ENCODE measurements at regions not wholly inside any gene's neighbourhood (a gene's known extent, or its start where the extent isn't known, plus 50 kb on each side); places are given as distances from the start of the nearest gene placed in this dataset.

DNA sequence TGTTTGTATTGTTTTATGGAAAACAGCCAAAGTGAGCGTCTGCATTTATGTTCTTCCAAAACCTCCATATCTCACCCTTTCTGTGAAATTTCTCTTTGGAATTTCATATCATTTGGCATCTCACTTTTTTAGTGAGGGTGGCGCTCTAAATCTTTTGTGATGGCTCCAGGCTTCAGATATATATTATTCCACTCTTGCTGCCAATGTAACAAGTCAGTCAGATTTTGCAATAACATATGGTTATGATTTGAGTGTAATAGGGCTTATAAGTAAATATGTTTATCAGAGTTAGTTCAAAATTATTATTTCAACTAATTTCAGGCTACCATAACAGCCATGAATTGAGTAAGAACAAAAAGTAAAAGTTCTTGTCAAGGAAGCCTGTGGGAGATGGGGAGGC is 314.7 kb downstream of the PDGFC start (continued):
- TF ChIP-seq RFX5 (IDR thresholded peaks at IDR 0.05) (no peak), BHLHE40 (IDR thresholded peaks at IDR 0.05; ENCODE audit: low read depth, low read length) (no peak)
- TF ChIP-seq, protein P1, sequence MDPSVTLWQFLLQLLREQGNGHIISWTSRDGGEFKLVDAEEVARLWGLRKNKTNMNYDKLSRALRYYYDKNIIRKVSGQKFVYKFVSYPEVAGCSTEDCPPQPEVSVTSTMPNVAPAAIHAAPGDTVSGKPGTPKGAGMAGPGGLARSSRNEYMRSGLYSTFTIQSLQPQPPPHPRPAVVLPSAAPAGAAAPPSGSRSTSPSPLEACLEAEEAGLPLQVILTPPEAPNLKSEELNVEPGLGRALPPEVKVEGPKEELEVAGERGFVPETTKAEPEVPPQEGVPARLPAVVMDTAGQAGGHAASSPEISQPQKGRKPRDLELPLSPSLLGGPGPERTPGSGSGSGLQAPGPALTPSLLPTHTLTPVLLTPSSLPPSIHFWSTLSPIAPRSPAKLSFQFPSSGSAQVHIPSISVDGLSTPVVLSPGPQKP (IDR thresholded peaks at IDR 0.05; ENCODE audit: low read depth, low read length) = no peak

DNA sequence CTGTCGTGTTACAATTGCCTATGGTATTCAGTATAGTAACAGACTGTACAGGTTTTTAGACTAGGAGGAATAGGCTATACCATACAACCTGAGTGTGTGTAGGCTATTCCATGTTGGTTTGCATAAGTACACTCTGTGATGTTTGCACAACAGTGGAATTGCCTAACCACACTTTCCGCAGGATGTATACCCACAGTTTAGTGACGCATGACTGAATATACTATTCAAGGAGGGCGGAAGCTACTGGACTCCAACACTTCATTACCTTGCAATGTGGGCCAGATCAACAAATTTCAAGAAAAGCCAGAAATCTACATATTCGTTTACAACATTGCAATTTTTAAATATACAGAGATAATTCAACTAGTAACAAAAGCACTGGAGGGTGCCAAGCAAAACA is 317.2 kb downstream of the PDGFC start:
- POLR2A ChIA-PET = no interaction called here
- WGBS (ENCODE audit: missing lambda C conversion rate) = 77% methylated on average over 5 of the region's 5 CpGs
- TF ChIP-seq ZFP36 (IDR thresholded peaks at IDR 0.05; ENCODE audit: borderline replicate concordance, partially characterized antibody) (no peak), JUNB (IDR thresholded peaks at IDR 0.05) (no peak), SMC3 (IDR thresholded peaks at IDR 0.05) (no peak), BHLHE40 (IDR thresholded peaks at IDR 0.05; ENCODE audit: low read depth, low read length) (no peak), RFX5 (IDR thresholded peaks at IDR 0.05) (no peak), HEYL (CRISPR knock-in tag; IDR thresholded peaks at IDR 0.05) (no peak), ESRRA (IDR thresholded peaks at IDR 0.05; ENCODE audit: borderline replicate concordance, low read length) (no peak), ZSCAN20 (CRISPR knock-in tag; IDR thresholded peaks at IDR 0.05) (no peak), CBX2 (IDR thresholded peaks at IDR 0.05; ENCODE audit: borderline replicate concordance, low read depth) (no peak), EHMT2 (IDR thresholded peaks at IDR 0.05; ENCODE audit: low read depth) (no peak), MAZ (IDR thresholded peaks at IDR 0.05; ENCODE audit: borderline replicate concordance, low read depth, low read length) (no peak)
- TF ChIP-seq, protein P2, sequence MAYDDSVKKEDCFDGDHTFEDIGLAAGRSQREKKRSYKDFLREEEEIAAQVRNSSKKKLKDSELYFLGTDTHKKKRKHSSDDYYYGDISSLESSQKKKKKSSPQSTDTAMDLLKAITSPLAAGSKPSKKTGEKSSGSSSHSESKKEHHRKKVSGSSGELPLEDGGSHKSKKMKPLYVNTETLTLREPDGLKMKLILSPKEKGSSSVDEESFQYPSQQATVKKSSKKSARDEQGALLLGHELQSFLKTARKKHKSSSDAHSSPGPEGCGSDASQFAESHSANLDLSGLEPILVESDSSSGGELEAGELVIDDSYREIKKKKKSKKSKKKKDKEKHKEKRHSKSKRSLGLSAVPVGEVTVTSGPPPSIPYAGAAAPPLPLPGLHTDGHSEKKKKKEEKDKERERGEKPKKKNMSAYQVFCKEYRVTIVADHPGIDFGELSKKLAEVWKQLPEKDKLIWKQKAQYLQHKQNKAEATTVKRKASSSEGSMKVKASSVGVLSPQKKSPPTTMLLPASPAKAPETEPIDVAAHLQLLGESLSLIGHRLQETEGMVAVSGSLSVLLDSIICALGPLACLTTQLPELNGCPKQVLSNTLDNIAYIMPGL (CRISPR knock-in tag; IDR thresholded peaks at IDR 0.05; ENCODE audit: borderline replicate concordance) = no peak
- TF ChIP-seq, protein P3, sequence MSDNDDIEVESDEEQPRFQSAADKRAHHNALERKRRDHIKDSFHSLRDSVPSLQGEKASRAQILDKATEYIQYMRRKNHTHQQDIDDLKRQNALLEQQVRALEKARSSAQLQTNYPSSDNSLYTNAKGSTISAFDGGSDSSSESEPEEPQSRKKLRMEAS (IDR thresholded peaks at IDR 0.05) = no peak
- TF ChIP-seq, protein P4, sequence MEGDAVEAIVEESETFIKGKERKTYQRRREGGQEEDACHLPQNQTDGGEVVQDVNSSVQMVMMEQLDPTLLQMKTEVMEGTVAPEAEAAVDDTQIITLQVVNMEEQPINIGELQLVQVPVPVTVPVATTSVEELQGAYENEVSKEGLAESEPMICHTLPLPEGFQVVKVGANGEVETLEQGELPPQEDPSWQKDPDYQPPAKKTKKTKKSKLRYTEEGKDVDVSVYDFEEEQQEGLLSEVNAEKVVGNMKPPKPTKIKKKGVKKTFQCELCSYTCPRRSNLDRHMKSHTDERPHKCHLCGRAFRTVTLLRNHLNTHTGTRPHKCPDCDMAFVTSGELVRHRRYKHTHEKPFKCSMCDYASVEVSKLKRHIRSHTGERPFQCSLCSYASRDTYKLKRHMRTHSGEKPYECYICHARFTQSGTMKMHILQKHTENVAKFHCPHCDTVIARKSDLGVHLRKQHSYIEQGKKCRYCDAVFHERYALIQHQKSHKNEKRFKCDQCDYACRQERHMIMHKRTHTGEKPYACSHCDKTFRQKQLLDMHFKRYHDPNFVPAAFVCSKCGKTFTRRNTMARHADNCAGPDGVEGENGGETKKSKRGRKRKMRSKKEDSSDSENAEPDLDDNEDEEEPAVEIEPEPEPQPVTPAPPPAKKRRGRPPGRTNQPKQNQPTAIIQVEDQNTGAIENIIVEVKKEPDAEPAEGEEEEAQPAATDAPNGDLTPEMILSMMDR (IDR thresholded peaks at IDR 0.05) = no peak
- TF ChIP-seq, protein P5, sequence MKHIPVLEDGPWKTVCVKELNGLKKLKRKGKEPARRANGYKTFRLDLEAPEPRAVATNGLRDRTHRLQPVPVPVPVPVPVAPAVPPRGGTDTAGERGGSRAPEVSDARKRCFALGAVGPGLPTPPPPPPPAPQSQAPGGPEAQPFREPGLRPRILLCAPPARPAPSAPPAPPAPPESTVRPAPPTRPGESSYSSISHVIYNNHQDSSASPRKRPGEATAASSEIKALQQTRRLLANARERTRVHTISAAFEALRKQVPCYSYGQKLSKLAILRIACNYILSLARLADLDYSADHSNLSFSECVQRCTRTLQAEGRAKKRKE (CRISPR knock-in tag; IDR thresholded peaks at IDR 0.05; ENCODE audit: low read depth) = no peak
- Histone ChIP-seq H3K9me3 (no peaks in the 10 kb centered on the region), H3K27ac (no peak overlapping the region), H3K4me1 (no peaks in the 10 kb centered on the region), H3K4me2 (no peak overlapping the region), H3K4me3 (no peak overlapping the region)
- no peak for FAIRE-seq
- ATAC-seq = no peak
- no peak for DNase-seq (ENCODE audit: low read depth in 1 of 2, low spot score in 1 of 2)
- CTCF ChIA-PET = no interaction called here

DNA sequence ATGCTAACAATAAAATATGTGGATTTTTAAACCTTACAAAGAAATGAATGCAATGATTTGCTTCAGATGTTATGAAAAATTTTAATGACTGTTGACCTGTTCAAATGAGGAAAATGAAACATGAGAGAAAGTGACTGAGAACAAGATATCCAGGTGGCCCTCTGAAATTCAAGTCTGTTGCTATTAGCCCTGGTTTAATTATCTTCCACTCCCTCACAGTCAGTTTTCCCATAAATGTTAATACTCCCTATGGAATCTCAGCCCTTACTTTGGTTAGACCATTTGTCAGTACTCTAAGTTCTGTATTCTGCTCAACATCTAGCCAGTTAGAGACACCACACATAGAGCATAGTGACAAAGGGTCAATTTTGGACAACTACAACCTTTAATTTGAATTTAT is 327.8 kb downstream of the PDGFC start:
- Histone ChIP-seq H3K4me3 (no peak overlapping the region), H3K27ac (no peak overlapping the region), H3K4me2 (no peak overlapping the region), H3K4me1 (no peaks in the 10 kb centered on the region), H3K9me3 (no peaks in the 10 kb centered on the region)
- ChIA-PET CTCF (no interaction called here), POLR2A (no interaction called here)
- ATAC-seq (no peak), FAIRE-seq (no peak), DNase-seq (ENCODE audit: low read depth in 1 of 2, low spot score in 1 of 2) (no peak)
- TF ChIP-seq CBX2 (IDR thresholded peaks at IDR 0.05; ENCODE audit: borderline replicate concordance, low read depth) = no peak
- TF ChIP-seq JUNB (IDR thresholded peaks at IDR 0.05) = no peak
- no peak for TF ChIP-seq PHF8 (IDR thresholded peaks at IDR 0.05; ENCODE audit: borderline replicate concordance, low read depth)
- TF ChIP-seq GATA3 (IDR thresholded peaks at IDR 0.05; ENCODE audit: borderline replicate concordance) = no peak
- no peak for TF ChIP-seq ZC3H11A (IDR thresholded peaks at IDR 0.05)
- TF ChIP-seq EHMT2 (IDR thresholded peaks at IDR 0.05; ENCODE audit: low read depth) = no peak
- TF ChIP-seq JUN (IDR thresholded peaks at IDR 0.05) = no peak
- TF ChIP-seq SREBF2 (IDR thresholded peaks at IDR 0.05) = no peak
- TF ChIP-seq TP53 (CRISPR knock-in tag; IDR thresholded peaks at IDR 0.05) = no peak
- no peak for TF ChIP-seq TFCP2L1 (CRISPR knock-in tag; IDR thresholded peaks at IDR 0.05)

Data from A549 (cell line).